Common myeloid progenitor, CD34-positive (primary cell): ENCODE measurements at regions not wholly inside any gene's neighbourhood (a gene's known extent, or its start where the extent isn't known, plus 50 kb on each side); places are given as distances from the start of the nearest gene placed in this dataset.

Source experiments
- CTCF ChIA-PET: fragments of 350-600 bp; sonication (Branson Sonifier 250); formaldehyde crosslinking; loops from one replicate; lab custom pipeline; 2021; ENCODE audit warnings: antibody characterized with exemption; lab: Charles Lee
- POLR2A ChIA-PET: fragments of 350-600 bp; sonication (Branson Sonifier 250); formaldehyde crosslinking; loops from one replicate; lab custom pipeline; 2021; ENCODE audit warnings: antibody characterized with exemption; lab: Charles Lee
- DNase-seq, 3 donors: peaks; one replicate each; pipeline versions ENCODE4 v3.0.0 to v3.0.0-alpha.2; 2013
- H3K27ac ChIP-seq, 2 experiments: 1 replicate in 1 of 2; 2 replicates in 1 of 2; pipeline ENCODE4 v1.7.0; 2013; ENCODE audit warnings: inconsistent platforms in 2 of 2, low read length in 2 of 2, mild to moderate bottlenecking in 2 of 2, low read depth in 1 of 2, moderate library complexity in 1 of 2; ENCODE audit not compliant: severe bottlenecking in 2 of 2, insufficient read depth in 1 of 2, poor library complexity in 1 of 2
- H3K27me3 ChIP-seq, 5 experiments: replicated peaks in 2 of 5; 1 replicate in 3 of 5; 2 replicates in 2 of 5; pipeline versions ENCODE4 v1.6.1 to v1.7.0; 2013; ENCODE audit warnings: low read length in 4 of 5, mild to moderate bottlenecking in 2 of 5, moderate library complexity in 2 of 5, inconsistent platforms in 1 of 5; ENCODE audit not compliant: insufficient read depth in 5 of 5, control insufficient read depth in 4 of 5
- H3K36me3 ChIP-seq, 4 experiments: 1 replicate in 2 of 4; 2 replicates in 2 of 4; pipeline versions ENCODE4 v1.6.1 to v1.7.0; 2013; ENCODE audit warnings: low read length in 3 of 4, control low read depth in 1 of 4, mild to moderate bottlenecking in 1 of 4; ENCODE audit not compliant: control insufficient read depth in 4 of 4, insufficient read depth in 4 of 4
- H3K4me1 ChIP-seq, 4 experiments: 1 replicate in 3 of 4; 2 replicates in 1 of 4; pipeline versions ENCODE4 v1.6.1 to v1.7.1; 2013; ENCODE audit warnings: low read length in 3 of 4, mild to moderate bottlenecking in 3 of 4, control low read depth in 1 of 4, inconsistent platforms in 1 of 4, moderate library complexity in 1 of 4; ENCODE audit not compliant: control insufficient read depth in 4 of 4, insufficient read depth in 4 of 4; ENCODE audit errors: control extremely low read depth in 1 of 4
- H3K4me3 ChIP-seq, 7 experiments: 1 replicate in 4 of 7; 2 replicates in 3 of 7; pipeline versions ENCODE4 v1.5.1 to v1.7.0; 2013; ENCODE audit warnings: mild to moderate bottlenecking in 7 of 7, low read length in 6 of 7, moderate library complexity in 6 of 7, inconsistent platforms in 2 of 7, low read depth in 2 of 7, control low read depth in 1 of 7; ENCODE audit not compliant: insufficient read depth in 4 of 7, control insufficient read depth in 1 of 7; ENCODE audit errors: extremely low read depth in 1 of 7
- H3K9me3 ChIP-seq, 5 experiments: 1 replicate in 4 of 5; 2 replicates in 1 of 5; pipeline versions ENCODE4 v1.6.1 to v1.7.1; 2013; ENCODE audit warnings: low read length in 4 of 5, mild to moderate bottlenecking in 2 of 5, inconsistent platforms in 1 of 5, low read depth in 1 of 5, moderate library complexity in 1 of 5; ENCODE audit not compliant: control insufficient read depth in 4 of 5, insufficient read depth in 2 of 5; ENCODE audit errors: control extremely low read depth in 1 of 5
- WGBS: methylation state at CpG from one replicate; pipeline ENCODE4 v1.1.5; 2013; ENCODE audit not compliant: insufficient coverage; 5-methylcytosine and 5-hydroxymethylcytosine counted together

DNA sequence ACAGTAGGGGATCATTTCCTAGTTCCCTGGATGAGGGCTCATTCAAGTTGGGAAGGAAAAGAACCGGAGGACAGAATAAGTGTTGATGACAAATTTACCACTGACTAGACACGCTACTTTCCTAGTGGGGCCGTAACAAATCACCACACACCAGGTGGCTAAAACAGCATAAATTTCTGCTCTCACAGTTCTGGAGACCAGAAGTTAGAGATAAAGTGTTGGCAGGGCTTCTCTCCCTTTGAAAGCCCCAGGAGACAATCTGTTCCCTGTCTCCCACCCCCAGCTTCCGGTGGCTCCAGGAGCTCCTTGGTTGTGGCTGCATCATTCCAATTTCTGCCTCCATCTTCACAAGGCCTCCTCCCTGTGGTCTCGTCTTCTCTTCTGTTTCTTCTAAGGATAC, 65.4 kb upstream of the ARGLU1 start:
- WGBS, result 95% methylated on average over 4 of the region's 5 CpGs
- DNase-seq, result no peak
- Histone ChIP-seq H3K36me3 (no peaks in the 10 kb centered on the region), H3K4me1 (peaks cover 0 to 11% (median 3%) of the 10 kb centered on the region in 4 experiments), H3K27me3 (no peaks in the 10 kb centered on the region), H3K27ac (no peak overlapping the region), H3K9me3 (no peaks in the 10 kb centered on the region), H3K4me3 (no peak overlapping the region)
- POLR2A ChIA-PET, result no interaction called here
- CTCF ChIA-PET, result interaction anchor here (1.1 kb wide), 1 partner anchor 488 kb away, joined by 3 read pairs; no protein-coding TSS in a partner anchor

DNA sequence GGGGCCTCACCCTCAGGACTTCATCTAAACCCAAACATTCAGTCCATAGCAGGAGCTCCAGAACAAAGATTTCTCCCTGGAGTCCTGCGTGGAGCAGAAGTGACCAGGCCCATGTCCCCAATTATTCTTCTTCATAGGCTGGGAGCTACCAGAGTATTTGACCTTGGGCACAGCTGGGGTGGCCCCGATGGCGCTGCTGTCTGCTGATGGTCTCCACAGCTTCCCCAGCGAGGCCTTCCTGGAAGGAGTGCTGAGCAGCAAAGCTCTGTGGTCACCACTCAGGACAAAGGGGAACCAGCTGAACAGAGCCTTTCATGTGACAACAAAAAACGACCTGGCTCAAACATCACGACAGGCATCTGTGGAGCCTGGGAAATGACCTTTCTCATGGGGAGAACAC, 62.7 kb upstream of the ARGLU1 start:
- Histone ChIP-seq H3K9me3 (no peaks in the 10 kb centered on the region), H3K27me3 (peaks cover 0 to 3% (median 0%) of the 10 kb centered on the region in 5 experiments), H3K36me3 (no peaks in the 10 kb centered on the region), H3K4me3 (no peak overlapping the region), H3K27ac (no peak overlapping the region), H3K4me1 (peaks cover 0 to 11% (median 3%) of the 10 kb centered on the region in 4 experiments)
- peak in 2 of 3 donors; percentile 18 to 37 for DNase-seq
- WGBS, result 57% methylated on average over 4 of the region's 6 CpGs
- ChIA-PET CTCF (interaction anchor here (2.0 kb wide), 1 partner anchor 10 kb away, joined by 11 read pairs; no protein-coding TSS in a partner anchor), POLR2A (no interaction called here)

DNA sequence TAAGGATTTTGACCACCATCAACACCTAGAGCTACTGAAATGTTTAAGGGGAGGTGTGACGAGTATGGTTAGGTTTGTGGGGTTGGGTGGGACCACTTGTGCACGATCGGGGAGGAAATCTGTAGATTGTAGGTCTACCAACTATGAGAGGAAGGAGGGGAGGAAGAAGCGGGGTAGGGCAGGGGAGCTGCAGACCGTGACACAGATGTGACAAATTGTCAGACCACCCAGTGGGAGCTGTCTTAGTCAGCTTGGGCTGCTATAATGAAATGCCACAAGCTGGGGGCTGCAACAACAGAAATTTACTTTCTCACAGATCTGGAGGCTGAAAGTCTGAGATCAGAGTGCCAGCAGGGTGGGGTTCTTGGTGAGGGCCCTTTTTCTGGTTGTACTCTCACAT, 62.2 kb upstream of the ARGLU1 start:
- no peaks in the 10 kb centered on the region for H3K36me3 ChIP-seq
- CTCF ChIA-PET, result interaction anchor here (2.0 kb wide), 1 partner anchor 10 kb away, joined by 11 read pairs; no protein-coding TSS in a partner anchor
- peaks cover 0 to 3% (median 0%) of the 10 kb centered on the region in 5 experiments for H3K27me3 ChIP-seq
- 81% methylated on average over 4 of the region's 5 CpGs for whole genome bisulfite sequencing
- H3K4me3 ChIP-seq, result no peak overlapping the region
- DNase-seq, result no peak
- H3K9me3 ChIP-seq, result no peaks in the 10 kb centered on the region
- peaks cover 0 to 11% (median 3%) of the 10 kb centered on the region in 4 experiments for H3K4me1 ChIP-seq
- H3K27ac ChIP-seq, result no peak overlapping the region
- POLR2A ChIA-PET, result no interaction called here

DNA sequence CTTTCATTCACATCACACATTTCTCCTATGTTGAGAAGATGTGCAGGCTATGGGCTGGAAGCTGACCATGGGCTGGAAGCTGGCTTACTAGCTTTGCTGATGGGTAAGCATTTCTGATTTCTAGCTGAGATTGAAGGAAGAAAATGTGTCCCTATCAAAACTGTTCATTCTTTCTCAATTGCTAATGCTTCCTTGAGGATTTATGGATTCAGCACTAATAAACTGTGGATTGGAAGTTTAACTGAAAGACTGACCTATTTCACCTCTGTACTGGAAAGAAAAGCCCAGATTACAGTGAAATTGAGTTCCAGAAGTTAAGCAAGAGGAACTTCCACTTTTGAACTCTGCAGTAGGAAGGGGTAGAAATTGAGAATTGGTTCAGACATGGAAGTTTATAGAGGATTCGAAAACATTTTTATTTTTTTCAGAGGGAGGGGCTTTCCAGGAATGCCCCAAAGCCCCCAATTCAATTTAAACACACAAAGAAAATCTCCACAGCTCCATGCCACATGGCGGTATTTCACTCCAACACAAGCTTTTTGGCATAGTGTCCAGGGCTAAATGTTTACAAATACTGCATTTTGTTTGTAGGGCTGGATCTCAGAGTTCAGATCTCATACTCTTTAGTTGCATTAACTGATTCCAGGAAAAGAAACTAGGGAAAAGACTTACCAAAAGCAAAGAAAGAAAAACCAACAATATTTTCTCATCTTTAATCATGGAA, 61.2 kb upstream of the ARGLU1 start:
- WGBS, result 100% methylated on average over 1 of the region's 2 CpGs
- H3K27me3 ChIP-seq, result peaks cover 0 to 7% (median 0%) of the 10 kb centered on the region in 5 experiments
- ChIA-PET CTCF (interaction anchor here (0.9 to 2.0 kb wide), 3 partner anchors 9 to 14 kb away, joined by 3 to 11 read pairs (median 3); no protein-coding TSS in a partner anchor), POLR2A (no interaction called here)
- peaks cover 0 to 11% (median 3%) of the 10 kb centered on the region in 4 experiments for H3K4me1 ChIP-seq
- H3K36me3 ChIP-seq, result no peaks in the 10 kb centered on the region
- no peak for DNase-seq
- H3K4me3 ChIP-seq, result no peak overlapping the region
- H3K9me3 ChIP-seq, result no peaks in the 10 kb centered on the region
- no peak overlapping the region for H3K27ac ChIP-seq

DNA sequence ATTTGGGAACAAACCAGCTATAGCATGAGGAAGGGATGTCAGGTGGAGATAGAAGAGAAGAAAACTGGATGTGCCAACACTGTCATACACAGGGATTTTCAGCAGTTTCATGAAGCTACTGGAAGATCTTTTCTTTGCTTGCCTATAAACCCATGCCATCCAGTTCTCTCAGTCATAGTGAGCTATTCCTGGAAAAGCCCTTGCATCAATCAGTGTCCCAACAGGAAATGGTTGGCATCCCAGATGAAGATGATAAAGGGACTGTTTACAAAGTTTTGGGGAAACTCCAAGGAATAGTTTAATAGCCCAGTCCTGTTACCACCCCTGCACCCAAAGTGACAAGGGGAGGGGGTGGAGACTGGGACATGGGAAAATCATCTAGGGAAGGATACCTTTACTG, 58.5 kb upstream of the ARGLU1 start:
- Histone ChIP-seq H3K4me1 (peaks cover 0 to 11% (median 3%) of the 10 kb centered on the region in 4 experiments), H3K9me3 (no peaks in the 10 kb centered on the region), H3K27ac (no peak overlapping the region), H3K4me3 (no peak overlapping the region), H3K27me3 (peaks cover 0 to 12% (median 2%) of the 10 kb centered on the region in 5 experiments), H3K36me3 (no peaks in the 10 kb centered on the region)
- CTCF ChIA-PET, result interaction anchor here (0.7 to 1.3 kb wide), 3 partner anchors 13 to 90 kb away, joined by 3 to 4 read pairs (median 3); no protein-coding TSS in a partner anchor
- POLR2A ChIA-PET, result no interaction called here
- no peak for DNase-seq

DNA sequence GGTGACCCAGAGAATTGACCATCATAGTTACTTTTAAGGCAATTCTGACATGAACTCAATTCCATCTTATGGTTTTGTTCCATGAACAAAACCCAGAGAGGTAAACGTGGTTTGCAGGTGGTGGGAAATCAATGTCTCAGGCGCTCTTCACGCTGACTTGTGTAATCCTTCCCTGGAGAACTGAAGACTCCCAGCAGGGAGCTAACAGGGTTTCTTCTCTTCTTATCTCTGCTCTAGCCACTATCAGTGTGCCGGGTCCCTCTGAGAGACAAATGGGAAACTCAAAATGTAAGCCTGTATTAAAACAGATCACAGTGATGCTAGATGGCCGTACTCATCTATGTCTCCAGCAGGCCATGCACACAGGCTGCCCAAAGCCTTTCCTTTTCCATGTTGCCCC, 57.6 kb upstream of the ARGLU1 start:
- 96% methylated on average over 5 of the region's 5 CpGs for WGBS
- ChIA-PET CTCF (interaction anchor here (1.3 kb wide), 1 partner anchor 89 kb away, joined by 4 read pairs; no protein-coding TSS in a partner anchor), POLR2A (no interaction called here)
- no peak for DNase-seq
- no peaks in the 10 kb centered on the region for H3K9me3 ChIP-seq
- H3K4me1 ChIP-seq, result peaks cover 0 to 8% (median 1%) of the 10 kb centered on the region in 4 experiments
- no peak overlapping the region for H3K4me3 ChIP-seq
- no peaks in the 10 kb centered on the region for H3K36me3 ChIP-seq
- no peak overlapping the region for H3K27ac ChIP-seq
- H3K27me3 ChIP-seq, result peaks cover 0 to 14% (median 2%) of the 10 kb centered on the region in 5 experiments
